ENCODE measurements at regions not wholly inside any gene's neighbourhood (a gene's known extent, or its start where the extent isn't known, plus 50 kb on each side); places are given as distances from the start of the nearest gene placed in this dataset.

GRCh38 chr20:10961651-10962288, 288.0 kb upstream of the JAG1 start:
- no peak for DNase-seq

GRCh38 chr20:10962937-10963336, 289.1 kb upstream of the JAG1 start:
- no peak for DNase-seq

- DNase-seq, result no peak
Observed at GRCh38 chr20:10963717-10964266, 290.0 kb upstream of the JAG1 start.

GRCh38 chr20:10965936-10966470, 292.2 kb upstream of the JAG1 start:
- DNase-seq, result no peak

- DNase-seq, result no peak
Observed at GRCh38 chr20:10970109-10970508, 296.3 kb upstream of the JAG1 start.

- no peak for DNase-seq
Observed at GRCh38 chr20:10971096-10971495, 297.3 kb upstream of the JAG1 start.

- DNase-seq, result no peak
Observed at GRCh38 chr20:10972219-10972860, 298.5 kb upstream of the JAG1 start.

- no peak for DNase-seq
Observed at GRCh38 chr20:10976051-10976450, 302.3 kb upstream of the JAG1 start.

- no peak for DNase-seq
Observed at GRCh38 chr20:10978019-10978702, 304.4 kb upstream of the JAG1 start.

GRCh38 chr20:10978713-10979112, 304.9 kb upstream of the JAG1 start:
- DNase-seq, result no peak

GRCh38 chr20:10982692-10983091, 308.9 kb upstream of the JAG1 start:
- no peak for DNase-seq

- DNase-seq, result no peak
Observed at GRCh38 chr20:10984294-10984693, 310.5 kb upstream of the JAG1 start.

GRCh38 chr20:10984913-10985312, 311.1 kb upstream of the JAG1 start:
- no peak for DNase-seq

- DNase-seq, result no peak
Observed at GRCh38 chr20:10985536-10985935, 311.7 kb upstream of the JAG1 start.

- DNase-seq, result no peak
Observed at GRCh38 chr20:10986586-10986985, 312.8 kb upstream of the JAG1 start.

- no peak for DNase-seq
Observed at GRCh38 chr20:10987651-10988383, 314.0 kb upstream of the JAG1 start.

- DNase-seq, result no peak
Observed at GRCh38 chr20:10990625-10991382, 317.0 kb upstream of the JAG1 start.

GRCh38 chr20:10992731-10993130, 318.9 kb upstream of the JAG1 start:
- no peak for DNase-seq

GRCh38 chr20:10994991-10995700, 321.3 kb upstream of the JAG1 start:
- no peak for DNase-seq

GRCh38 chr20:10998476-10998875, 324.7 kb upstream of the JAG1 start:
- no peak for DNase-seq

GRCh38 chr20:11000416-11000815, 326.6 kb upstream of the JAG1 start:
- DNase-seq, result no peak

- no peak for DNase-seq
Observed at GRCh38 chr20:11001302-11001701, 327.5 kb upstream of the JAG1 start.
